Neural cell (in vitro differentiated cells): ENCODE measurements at regions not wholly inside any gene's neighbourhood (a gene's known extent, or its start where the extent isn't known, plus 50 kb on each side); places are given as distances from the start of the nearest gene placed in this dataset.

Experiments used
- CTCF ChIP-seq: fragments of 450-650 bp; IDR thresholded peaks from 2 replicates; pipeline ENCODE4 v1.5.1; 2014; ENCODE audit warnings: antibody characterized with exemption, mild to moderate bottlenecking, moderate library complexity; ENCODE audit not compliant: poor library complexity, severe bottlenecking
- EP300 ChIP-seq: fragments of 450-650 bp; conservative IDR thresholded peaks from 2 replicates; pipeline ENCODE4 v1.6.1; 2014; ENCODE audit warnings: antibody characterized with exemption, mild to moderate bottlenecking, moderate library complexity; ENCODE audit not compliant: poor library complexity, severe bottlenecking
- EZH2 ChIP-seq: fragments of 200-600, 300-800 bp; shearing (Covaris generic), sonication (generic); IDR thresholded peaks from 2 replicates; pipeline ENCODE4 v1.6.1; 2014; ENCODE audit warnings: antibody characterized with exemption, low read length, borderline replicate concordance, mild to moderate bottlenecking; ENCODE audit not compliant: insufficient read depth, poor library complexity, severe bottlenecking
- MXI1 ChIP-seq: fragments of 450-650 bp; conservative IDR thresholded peaks from 2 replicates; pipeline ENCODE4 v1.6.1; 2014; ENCODE audit warnings: antibody characterized with exemption, mild to moderate bottlenecking; ENCODE audit not compliant: poor library complexity, severe bottlenecking
- POLR2AphosphoS5 ChIP-seq: IDR thresholded peaks from 2 replicates; pipeline ENCODE4 v1.6.1; 2012
- REST ChIP-seq: IDR thresholded peaks from 2 replicates; pipeline ENCODE4 v1.6.1; 2012; ENCODE audit warnings: borderline replicate concordance
- TAF1 ChIP-seq: IDR thresholded peaks from 2 replicates; pipeline ENCODE4 v1.6.1; 2012; ENCODE audit warnings: low read depth

GRCh38 chr1:168433238-168433637 is 110.6 kb downstream of the XCL2 start:
- TF ChIP-seq POLR2AphosphoS5 (no peak), EZH2 (no peak), MXI1 (no peak), CTCF (no peak), EP300 (no peak), REST (no peak), TAF1 (no peak)
